HG02973 (cell line): ENCODE measurements at regions not wholly inside any gene's neighbourhood (a gene's known extent, or its start where the extent isn't known, plus 50 kb on each side); places are given as distances from the start of the nearest gene placed in this dataset.
"Not testable (repeated sequence)": the region's sequence is repeated elsewhere in the genome, so short reads cannot be mapped to it uniquely, and the experiment has no call there.

Source experiments
- ATAC-seq: cut with Tn5 transposase; IDR thresholded peaks from one replicate; pipeline ENCODE4 v1.9.1; 2021; ENCODE audit warnings: moderate library complexity; ENCODE audit not compliant: unreplicated experiment

DNA sequence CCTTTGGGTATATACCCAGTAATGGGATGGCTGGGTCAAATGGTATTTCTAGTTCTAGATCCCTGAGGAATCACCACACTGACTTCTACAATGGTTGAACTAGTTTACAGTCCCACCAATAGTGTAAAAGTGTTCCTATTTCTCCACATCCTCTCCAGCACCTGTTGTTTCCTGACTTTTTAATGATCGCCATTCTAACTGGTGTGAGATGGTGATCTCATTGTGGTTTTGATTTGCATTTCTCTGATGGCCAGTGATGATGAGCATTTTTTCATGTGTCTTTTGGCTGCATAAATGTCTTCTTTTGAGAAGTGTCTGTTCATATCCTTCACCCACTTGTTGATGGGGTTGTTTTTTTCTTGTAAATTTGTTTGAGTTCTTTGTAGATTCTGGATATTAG lies 583.8 kb downstream of the TBC1D22A start:
- not testable (repeated sequence) for ATAC-seq

DNA sequence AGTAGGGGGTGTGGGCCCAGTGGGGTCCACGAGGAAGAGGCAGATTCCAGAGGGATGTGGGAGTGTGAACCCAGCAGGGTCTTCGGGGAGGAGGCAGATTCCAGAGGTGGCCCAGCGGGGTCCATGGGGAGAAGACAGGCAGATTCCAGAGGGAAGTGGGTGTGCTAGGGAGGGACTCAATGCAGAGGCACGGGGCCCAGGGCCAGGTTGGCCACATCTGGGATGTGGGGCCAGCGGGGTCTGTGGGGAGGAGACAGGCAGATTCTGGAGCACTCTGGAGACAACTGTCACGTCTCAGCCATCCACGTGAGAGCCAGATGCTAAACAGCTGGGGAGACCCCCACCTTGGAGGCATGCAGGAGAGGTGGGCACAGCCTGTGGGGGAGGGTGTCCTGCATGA lies 582.6 kb downstream of the TBC1D22A start:
- ATAC-seq, result no peak

DNA sequence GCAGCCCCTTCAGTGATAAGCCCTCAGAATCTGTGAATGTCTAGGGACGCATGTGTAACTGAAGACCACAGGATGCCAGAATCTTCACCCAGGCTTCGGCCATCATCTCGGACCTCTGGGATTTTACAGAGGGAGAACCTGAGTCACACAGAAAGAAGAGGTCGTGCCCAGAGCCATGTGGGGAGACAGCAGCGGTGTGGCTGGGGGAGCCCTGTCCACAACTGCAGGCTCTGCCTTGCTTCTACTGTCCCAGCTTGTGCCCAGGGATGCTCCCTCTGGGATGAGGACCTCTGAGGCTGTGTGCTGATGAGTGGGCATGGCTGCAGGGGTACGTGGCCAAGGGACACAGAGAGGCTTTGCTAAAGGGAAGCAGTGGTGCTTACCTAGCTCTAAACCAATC lies 582.0 kb downstream of the TBC1D22A start:
- ATAC-seq, result no peak

DNA sequence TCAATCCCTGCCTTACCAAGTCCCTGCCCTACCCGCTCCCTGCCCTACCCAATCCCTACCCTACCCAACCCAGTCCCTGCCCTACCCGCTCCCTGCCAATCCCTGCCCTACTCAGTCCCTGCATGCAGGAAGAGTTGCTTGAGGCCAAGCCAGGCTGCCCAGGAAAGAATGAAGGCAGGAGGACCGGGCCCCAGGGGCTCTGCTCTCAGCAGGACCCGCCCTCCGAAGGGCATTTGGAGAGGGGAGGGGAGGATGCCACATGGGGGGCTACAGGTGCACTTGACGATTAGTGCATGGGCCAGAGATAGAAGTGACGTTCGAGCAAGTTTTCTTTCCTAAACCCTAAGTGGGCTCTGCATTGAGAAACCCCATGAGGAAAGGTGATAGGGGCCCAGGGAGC lies 581.2 kb downstream of the TBC1D22A start:
- ATAC-seq, result no peak

DNA sequence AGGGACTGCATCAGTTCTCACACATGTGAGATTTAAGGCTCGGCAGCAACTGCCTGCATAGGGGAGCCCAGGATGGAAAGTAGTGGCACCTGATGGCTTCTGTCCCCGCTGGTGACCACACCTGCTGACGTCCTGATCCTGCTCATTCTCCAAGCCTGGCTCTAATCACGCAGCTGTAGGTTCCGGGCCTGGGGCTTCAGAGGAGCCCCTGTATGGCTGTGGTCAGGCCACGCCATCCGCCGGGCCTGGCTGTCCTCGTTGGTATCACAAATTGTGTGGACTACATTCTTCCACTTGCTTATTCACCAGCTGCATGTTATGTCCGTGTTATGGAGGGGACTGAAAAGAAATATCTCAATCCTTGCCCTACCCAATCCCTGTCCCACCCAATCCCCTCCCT lies 580.0 kb downstream of the TBC1D22A start:
- no peak for ATAC-seq

DNA sequence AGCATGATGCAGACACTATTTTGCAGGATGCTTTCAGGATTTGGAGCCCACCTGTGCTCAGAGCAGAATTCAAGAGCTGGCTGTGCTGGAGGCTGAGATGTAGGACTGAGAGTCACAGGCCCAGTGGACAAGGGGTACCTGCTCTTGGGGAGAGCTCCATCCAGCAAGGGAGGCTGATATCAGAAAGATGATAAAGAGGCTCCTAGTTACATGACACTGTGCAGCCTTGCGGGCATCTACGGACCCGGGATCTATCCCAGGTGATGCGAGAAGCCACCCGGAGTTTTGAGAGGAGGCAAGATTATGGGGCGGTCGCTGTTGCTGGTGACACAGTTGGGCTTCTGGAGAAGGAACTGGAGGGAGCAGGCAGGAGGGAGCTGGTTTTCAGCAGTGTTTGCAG lies 579.0 kb downstream of the TBC1D22A start:
- no peak for ATAC-seq

DNA sequence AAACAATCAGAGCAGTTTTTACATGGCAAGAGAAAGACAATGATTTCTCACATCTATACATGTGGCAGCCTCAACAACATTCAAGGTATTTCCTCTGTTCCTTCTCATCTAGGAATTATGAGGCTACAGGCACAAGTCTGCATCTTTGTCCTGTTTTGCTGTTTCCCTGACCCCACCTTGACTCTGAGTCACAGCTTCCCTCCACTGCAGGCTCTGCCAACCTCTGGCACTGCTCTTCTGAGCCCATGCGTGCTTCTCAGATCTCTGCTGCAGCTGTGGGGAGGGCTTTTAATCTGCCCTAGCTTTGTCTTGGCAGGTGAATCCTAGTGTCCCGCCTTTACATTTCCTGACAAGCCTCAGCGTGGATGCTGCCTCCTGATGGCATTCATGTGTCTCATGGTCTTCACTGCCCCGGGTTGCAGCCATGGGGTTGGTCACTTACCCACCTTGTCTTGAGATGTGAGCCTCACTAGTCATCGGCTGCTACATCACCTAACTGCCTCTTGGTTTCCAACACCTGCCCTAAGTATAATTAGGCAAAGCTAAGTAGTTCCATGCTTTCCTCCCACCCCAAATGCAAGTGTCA lies 578.5 kb downstream of the TBC1D22A start:
- ATAC-seq, result no peak

DNA sequence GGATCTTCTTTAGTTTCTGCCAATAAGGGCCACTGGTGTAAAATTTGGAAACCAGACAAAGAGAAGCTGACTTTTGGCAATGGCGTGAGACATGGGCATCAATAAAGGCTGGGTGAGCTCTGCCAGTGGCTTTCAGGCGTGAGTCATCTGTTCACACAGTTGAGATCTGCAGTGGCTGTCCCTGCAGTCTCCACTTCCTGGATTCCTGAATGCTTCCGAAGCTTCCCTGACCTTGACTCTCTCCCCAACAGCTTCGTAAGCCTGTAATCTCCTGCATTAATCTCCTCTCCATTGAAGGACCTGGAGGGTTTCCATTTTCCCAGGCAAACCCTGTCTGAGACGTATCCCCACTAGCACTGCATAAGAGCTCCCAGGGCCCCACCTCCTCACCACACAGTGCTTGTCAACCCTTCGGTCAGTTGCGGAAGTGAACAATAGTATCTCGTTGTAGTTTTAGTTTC lies 574.7 kb downstream of the TBC1D22A start:
- no peak for ATAC-seq

DNA sequence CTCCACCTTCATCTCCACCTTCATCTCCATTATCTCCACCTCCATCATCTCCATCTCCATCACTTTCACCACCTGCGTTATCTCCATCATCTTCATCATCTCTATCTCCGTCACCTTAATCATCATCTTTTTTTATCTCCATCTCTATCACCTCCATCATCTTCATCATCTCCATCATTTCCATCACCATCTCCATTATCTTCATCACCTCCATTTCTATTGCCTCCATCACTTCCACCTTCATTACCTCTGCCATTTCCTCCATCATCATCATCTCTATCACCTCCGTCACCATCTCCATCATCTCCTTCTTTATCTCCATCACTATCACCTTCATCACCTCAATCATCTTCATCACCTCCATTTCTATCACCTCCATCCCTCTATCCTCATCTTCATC lies 573.5 kb downstream of the TBC1D22A start:
- ATAC-seq, result no peak

DNA sequence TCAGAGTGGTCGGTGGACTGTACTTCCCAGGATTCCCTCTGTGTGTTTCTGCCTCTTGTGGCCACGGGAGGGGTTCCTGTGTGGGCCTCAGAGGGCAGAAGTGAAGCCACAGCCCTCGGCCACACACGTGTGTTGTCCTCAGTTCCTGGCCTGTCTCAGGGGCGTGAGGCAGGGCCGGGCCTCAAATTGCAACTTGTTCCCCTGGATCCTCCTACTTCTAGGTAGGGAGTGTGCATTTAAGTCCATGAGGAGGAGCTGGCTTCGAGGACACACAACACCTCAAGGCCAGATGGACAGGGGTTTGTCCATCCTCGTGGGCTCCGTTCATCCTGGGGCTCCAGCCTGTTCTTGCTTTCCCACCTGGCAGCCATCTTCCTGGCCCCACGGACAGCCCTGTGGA lies 573.0 kb downstream of the TBC1D22A start:
- no peak for ATAC-seq

DNA sequence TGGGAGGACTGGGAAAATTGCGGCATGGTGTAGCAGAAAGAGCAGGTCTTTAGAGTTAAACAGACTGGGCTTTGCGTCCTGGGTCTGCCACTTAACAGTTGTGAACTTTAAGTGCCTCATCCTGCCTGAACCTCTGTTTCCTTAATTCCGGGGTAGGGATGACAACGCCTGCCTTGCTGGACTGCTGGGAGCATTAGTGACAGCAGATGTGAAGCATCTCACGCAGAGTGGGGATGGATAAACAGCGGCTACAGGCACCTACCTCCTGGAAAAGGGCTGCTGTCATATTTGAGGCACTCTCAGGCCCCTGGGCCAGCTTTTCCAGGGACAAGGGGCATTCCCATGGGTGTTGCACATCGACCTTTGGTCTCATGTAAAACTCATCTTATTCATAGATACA lies 572.2 kb downstream of the TBC1D22A start:
- no peak for ATAC-seq

DNA sequence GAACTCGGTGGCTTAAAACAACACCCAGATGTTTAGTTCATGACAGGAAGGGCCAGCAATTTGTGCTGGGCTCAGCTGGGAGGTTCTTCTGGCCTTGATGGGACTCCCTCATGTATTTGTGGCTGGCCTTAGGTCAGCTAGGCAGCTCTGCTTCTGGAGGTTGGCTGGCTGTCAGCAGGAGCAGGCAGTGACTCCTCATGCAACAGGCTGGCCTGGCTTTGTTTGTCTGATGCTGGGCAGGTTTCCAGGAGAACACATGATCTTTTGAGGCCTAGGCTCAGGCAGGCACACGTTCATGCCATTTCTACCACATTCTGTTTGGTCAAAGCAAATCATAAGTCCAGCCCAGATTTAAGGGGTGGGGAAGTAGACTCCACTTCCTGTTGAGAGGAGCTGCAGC lies 571.2 kb downstream of the TBC1D22A start:
- no peak for ATAC-seq

DNA sequence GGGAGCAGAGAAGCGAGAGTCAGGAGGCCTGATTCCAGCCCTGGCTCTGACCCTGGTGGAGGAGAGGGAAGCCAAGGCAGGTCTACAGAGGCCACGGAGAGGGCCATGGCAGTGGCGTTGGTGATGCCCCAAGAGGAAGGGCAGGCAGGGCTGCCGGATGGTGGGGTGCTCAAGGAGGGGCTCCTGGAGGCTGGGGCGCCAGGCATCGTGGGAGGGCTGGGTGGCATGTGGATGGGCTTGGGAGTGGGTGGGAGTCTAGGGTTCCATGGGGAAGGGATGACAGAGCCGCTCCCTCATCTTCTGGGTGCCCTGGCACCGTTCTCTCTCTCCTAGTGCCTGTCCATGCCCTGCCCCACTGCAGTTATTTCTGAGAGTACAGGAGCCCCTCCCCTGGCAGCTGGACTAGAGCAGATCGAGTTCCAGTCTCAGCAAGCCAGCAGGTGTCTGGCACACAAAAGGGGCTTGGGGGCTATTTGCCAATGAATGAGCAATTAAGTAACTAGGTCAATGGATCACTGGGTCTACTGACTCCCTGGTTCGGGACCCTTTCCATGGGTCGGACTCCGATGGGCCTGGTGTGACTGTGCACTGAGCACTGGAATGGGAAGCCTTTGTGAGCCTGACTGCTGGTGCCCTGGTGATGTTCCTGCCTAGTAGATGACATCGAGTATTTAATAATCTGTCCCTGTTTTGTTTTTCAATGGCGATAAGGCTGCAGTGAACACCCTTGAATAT lies 570.0 kb downstream of the TBC1D22A start:
- no peak for ATAC-seq

DNA sequence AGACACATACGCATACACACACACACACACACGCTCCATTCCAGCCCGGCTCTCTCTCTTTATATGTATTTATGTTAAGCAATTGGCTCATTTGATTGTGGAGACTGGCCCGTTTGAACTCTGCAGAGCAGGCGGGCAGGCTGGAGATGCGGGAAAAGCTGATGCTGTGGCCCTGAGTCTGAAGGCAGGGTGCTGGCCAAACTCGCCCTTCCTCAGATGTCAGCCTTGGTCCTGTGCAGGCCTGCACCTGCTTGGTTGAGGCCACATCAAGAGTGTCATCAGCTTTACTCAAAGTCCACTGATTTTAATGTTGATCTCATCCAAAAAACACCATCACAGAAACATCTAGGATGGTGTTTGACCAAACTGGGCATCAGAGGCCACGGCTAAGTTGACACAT lies 569.3 kb downstream of the TBC1D22A start:
- no peak for ATAC-seq

DNA sequence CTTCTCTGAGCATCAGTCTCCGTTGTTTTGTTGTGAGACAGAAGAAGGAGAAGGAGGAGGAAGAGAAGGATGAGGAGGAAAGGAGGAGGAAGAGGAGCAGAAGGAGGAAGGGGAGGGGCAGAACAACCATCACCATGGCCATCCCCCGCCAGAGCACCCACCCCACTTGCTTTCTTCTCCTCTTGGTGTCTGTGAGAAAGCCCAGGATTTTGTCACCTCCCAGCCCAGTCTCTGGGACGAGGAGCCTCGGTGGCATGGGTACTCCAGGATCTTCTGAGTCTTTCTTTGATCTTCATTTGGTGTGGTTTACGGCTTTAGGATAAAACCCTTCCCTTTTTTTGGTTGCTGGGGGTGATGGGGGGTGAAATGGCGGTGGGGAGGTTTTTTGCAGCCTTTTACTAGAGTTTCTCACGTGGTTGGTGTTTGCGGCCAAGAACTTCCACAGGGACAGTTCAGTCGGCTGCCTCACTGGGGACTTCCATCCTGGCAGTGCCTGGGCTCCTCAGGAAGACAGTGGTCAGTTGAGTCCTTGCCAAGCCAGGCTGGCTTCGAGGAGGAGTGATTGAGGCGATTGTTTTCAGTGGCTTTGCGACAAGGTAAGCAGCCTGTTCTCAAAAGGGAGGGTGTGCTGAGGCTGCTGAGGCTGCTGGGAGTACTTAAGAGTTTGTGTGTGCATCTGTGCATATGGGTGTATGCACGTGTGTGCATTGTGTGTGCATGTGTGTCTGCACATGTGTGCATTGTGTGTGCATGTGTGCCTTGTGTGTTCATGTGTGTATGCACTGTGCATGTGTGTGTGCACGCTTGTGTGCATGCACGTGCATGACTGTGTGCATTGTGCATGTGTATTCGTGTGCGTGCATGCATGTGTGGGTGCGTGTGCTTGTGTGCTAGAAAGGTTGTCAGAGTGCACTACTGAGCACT lies 567.5 kb downstream of the TBC1D22A start:
- ATAC-seq, result no peak

DNA sequence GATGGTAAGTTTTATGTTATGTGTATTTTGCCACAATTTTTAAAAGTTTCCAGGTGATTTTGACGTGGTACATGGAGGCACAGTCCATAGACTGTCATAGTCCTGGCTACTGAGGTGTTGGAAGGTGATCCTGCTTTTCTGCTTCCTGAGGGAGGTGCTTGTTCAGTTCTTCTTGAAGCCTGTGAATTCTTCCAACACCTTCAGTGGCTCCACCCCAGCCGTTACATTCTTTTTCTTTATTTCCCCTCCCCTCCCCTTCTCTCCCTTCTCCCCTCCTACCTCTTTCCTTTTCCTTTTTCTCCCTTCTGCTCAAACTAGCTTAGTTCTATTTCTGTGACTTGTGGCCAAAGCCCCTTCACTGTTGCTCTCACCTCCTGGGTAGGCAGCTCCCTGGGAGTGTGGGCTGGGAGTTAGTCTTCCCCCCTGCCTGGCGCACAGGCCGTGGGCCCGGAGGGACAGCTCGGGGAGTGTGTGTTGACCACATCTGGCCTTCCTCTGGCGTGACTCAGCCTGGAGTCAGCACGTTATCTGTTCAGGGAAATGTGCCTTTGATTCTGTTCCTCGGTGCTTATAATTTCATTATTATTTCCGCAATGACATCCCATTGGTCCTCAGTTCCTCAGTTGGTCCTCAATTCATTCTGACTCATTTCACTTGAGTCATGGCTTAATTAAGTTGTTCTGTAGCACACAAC lies 566.2 kb downstream of the TBC1D22A start:
- no peak for ATAC-seq

DNA sequence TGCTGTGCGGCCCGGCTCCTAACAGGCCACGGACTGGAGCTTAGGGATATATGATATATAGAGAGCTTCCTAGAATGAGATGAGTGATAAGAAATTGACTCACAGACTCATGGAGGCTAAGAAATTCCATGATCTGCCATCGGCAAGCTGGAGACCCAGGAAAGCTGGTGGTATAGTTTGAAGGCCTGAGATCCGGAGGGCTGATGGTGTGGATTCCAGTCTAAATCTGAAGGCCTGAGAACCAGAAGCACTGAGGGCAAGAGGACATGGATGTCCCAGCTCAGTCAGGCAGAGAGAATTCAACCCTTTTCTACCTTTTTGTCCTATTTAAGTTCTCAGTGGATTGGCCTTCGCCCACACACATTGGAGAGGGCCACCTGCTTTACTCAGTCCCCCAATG lies 564.8 kb downstream of the TBC1D22A start:
- ATAC-seq, result no peak

DNA sequence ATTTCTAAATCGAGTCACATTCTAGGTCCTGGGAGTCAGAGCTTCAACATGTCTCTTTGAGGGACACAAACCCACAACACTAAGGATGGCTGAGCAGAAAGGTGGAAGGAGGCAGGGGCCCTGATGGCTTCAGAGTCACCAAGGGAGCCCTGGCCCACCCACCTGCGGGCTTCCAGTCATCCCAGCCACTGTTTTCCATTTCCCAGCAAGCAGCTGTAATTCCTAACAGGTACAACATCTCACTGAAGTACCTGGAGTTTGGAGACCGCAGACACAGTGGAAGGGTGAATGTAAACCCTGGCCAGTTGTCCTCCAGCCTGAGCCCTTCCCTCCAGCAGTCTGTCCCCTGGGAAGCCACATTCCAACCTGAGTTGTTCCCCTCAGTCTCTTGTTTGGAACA lies 562.8 kb downstream of the TBC1D22A start:
- no peak for ATAC-seq

DNA sequence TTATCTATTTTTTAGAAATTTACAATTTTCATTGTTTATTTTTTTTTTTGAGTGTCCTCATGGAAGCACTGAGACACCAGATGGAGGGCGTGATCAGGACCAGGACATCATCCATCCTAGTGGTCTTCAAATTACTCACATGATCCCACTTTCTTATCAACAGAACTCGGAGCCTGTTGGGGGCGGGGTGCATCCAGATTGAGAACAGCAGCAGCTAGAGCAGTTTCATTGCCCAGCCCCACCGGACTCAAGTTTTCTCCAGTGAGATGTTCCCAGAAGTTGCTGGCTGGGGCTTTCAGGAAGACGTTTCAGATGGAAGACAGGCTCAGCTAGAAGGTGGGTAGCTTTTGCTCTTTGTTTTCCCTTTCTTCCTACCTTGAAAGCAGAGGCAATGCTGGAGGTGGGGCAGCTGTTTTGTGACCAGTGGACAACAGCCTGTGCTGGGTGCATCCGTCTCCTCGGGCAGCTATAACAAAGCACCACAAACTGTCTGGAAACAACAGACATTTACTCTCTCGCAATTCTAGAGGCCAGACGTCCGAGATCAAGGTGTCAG lies 562.1 kb downstream of the TBC1D22A start:
- no peak for ATAC-seq

DNA sequence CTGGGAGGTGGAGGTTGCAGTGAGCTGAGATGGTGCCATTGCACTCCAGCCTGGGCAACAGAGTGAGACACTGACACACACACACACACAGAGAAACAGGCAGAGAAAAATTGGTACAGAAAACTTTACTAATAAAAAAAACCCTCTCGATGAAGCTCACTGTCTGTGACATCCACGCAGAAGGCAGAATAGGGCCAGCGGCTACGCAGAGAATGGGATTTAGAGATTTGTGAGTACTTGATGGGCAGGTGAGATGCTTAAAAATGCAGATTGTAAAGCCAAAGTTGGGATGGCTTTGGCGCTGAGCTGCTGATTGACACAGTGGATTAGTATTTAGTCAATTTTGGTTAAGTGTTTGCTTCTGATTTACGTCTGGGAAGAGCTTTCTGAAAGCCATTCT lies 561.1 kb downstream of the TBC1D22A start:
- no peak for ATAC-seq

DNA sequence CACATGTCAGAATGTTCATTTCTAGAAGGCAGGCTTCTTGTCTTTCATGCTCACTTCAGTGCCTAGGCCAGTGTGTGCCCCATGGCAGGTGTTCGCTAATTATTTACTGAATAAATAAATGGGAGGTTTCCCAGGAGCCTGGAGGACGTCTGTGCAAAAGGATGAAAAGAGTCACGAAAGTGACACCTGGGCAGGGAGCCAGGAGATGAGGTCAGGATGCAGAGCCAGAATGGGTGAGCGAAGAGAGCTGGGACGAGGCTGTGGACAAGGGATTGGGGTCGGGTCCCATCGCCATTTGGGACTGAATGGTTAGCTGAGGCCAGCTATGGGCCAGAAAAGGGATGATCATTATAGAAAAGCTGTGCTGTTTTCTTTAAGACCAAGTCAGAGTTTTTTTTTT lies 560.4 kb downstream of the TBC1D22A start:
- no peak for ATAC-seq
